ENCODE measurements at regions not wholly inside any gene's neighbourhood (a gene's known extent, or its start where the extent isn't known, plus 50 kb on each side); places are given as distances from the start of the nearest gene placed in this dataset.

DNA sequence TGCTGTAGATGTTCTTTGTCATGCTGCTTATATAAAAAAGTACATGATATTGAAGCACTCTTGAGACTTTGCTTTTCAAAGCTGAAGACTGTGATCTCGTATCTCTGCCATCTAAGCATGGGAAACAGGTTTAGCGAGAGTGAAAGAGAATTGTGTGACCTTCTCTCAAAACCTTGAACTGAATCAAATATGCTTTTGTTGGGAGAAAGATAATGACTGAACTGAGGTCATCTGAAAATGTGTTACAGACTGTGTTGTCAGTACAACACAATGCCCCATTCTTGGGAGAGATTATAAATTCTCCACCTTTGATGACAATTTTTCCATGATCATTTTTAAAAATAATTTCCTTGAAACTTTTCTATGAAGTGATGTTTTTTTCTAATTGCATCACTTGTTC is 272.1 kb upstream of the SEL1L start:
- H3K27me3 Mint-ChIP-seq (ENCODE audit: low read depth in 2 of 2), result no peaks in the 10 kb centered on the region
- H3K4me1 ChIP-seq (ENCODE audit: control insufficient read depth, insufficient read depth, low read length), result no peaks in the 10 kb centered on the region
- no peak overlapping the region for H3K4me3 ChIP-seq (ENCODE audit: low read length)
- H3K27ac Mint-ChIP-seq, result no peak overlapping the region
- no peaks in the 10 kb centered on the region for H3K4me1 Mint-ChIP-seq
- no peaks in the 10 kb centered on the region for H3K27me3 ChIP-seq (ENCODE audit: control insufficient read depth, insufficient read depth, low read length)
- no peaks in the 10 kb centered on the region for H3K36me3 ChIP-seq (ENCODE audit: control insufficient read depth, insufficient read depth, low read length)
- H3K36me3 Mint-ChIP-seq, result no peaks in the 10 kb centered on the region
- TF ChIP-seq, protein P1, sequence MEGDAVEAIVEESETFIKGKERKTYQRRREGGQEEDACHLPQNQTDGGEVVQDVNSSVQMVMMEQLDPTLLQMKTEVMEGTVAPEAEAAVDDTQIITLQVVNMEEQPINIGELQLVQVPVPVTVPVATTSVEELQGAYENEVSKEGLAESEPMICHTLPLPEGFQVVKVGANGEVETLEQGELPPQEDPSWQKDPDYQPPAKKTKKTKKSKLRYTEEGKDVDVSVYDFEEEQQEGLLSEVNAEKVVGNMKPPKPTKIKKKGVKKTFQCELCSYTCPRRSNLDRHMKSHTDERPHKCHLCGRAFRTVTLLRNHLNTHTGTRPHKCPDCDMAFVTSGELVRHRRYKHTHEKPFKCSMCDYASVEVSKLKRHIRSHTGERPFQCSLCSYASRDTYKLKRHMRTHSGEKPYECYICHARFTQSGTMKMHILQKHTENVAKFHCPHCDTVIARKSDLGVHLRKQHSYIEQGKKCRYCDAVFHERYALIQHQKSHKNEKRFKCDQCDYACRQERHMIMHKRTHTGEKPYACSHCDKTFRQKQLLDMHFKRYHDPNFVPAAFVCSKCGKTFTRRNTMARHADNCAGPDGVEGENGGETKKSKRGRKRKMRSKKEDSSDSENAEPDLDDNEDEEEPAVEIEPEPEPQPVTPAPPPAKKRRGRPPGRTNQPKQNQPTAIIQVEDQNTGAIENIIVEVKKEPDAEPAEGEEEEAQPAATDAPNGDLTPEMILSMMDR (IDR thresholded peaks at IDR 0.05), result no peak
- ATAC-seq, result no peak
- intact Hi-C loops (cut with micrococcal nuclease), result no loop called here
- no peak for DNase-seq
- H3K27ac ChIP-seq (ENCODE audit: low read length), result no peak overlapping the region
- WGBS (ENCODE audit: insufficient coverage), result 81% methylated on average over 2 of the region's 2 CpGs
- no peaks in the 10 kb centered on the region for H3K9me3 ChIP-seq (ENCODE audit: control insufficient read depth, insufficient read depth, low read length)
- no peak overlapping the region for H3K4me3 Mint-ChIP-seq
- peaks cover 11 to 16% of the 10 kb centered on the region in 2 donors for H3K9me3 Mint-ChIP-seq

DNA sequence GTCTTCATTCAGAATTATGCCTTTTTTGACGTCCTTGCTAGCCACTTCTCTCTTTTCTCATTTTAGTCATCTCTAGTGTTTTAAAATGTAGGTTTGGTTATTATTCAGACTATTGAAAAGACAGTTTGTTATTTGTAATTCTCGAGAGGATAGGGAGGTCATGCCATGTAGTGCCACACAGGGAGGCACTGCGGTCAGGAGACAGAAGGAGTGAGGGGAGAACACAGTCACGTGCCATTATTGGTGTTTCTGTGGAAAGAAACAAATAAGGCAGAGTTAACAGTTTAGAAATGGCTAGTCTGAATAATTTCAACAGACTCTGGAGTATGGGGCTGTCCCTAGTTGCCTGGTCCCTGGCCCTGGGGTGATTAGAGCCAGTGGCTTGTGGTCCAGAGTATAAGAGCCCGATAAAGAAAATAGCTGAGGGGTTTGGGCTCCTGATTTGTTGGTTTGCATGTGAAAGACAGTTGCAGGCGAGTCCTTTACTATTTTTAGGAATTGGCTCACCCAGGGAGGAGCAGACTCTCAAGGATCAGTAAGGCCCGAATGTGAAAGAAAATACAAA is 278.1 kb upstream of the SEL1L start:
- Mint-ChIP-seq H3K36me3 (no peaks in the 10 kb centered on the region), H3K4me3 (no peak overlapping the region), H3K27ac (no peak overlapping the region), H3K4me1 (no peaks in the 10 kb centered on the region), H3K27me3 (ENCODE audit: low read depth in 2 of 2) (no peaks in the 10 kb centered on the region), H3K9me3 (peaks cover 15 to 19% of the 10 kb centered on the region in 2 donors)
- TF ChIP-seq, protein P1 (IDR thresholded peaks at IDR 0.05), result no peak
- Histone ChIP-seq H3K9me3 (ENCODE audit: control insufficient read depth, insufficient read depth, low read length) (no peaks in the 10 kb centered on the region), H3K27ac (ENCODE audit: low read length) (no peak overlapping the region), H3K36me3 (ENCODE audit: control insufficient read depth, insufficient read depth, low read length) (no peaks in the 10 kb centered on the region), H3K27me3 (ENCODE audit: control insufficient read depth, insufficient read depth, low read length) (no peaks in the 10 kb centered on the region), H3K4me3 (ENCODE audit: low read length) (no peak overlapping the region), H3K4me1 (ENCODE audit: control insufficient read depth, insufficient read depth, low read length) (no peaks in the 10 kb centered on the region)
- intact Hi-C loops (cut with micrococcal nuclease), result no loop called here
- ATAC-seq, result no peak
- 73% methylated on average over 5 of the region's 7 CpGs for WGBS (ENCODE audit: insufficient coverage)
- DNase-seq, result no peak

DNA sequence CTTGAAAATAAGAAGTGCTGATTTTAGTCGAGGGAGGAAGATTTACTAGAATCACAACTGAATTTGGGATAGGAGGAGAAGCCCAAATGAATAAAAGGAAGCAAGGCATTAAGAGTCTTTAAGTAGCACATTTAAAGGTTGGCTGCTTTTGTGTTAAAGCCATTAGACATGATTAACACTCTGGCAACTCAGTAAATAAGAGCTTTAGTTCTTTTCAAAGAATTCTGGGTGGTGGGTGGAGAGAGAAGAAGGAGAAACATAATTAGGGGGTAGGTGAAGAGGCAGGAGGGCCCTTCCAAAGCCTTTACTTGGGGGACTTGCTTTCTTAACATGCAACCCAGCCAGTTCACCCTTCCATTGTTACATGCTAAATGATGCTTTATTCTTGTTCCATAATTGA is 284.6 kb upstream of the SEL1L start:
- TF ChIP-seq, protein P1 (IDR thresholded peaks at IDR 0.05), result no peak
- no peaks in the 10 kb centered on the region for H3K27me3 ChIP-seq (ENCODE audit: control insufficient read depth, insufficient read depth, low read length)
- Mint-ChIP-seq H3K9me3 (peaks cover 8 to 9% of the 10 kb centered on the region in 2 donors), H3K4me1 (no peaks in the 10 kb centered on the region), H3K36me3 (no peaks in the 10 kb centered on the region), H3K27ac (no peak overlapping the region), H3K4me3 (no peak overlapping the region), H3K27me3 (ENCODE audit: low read depth in 2 of 2) (no peaks in the 10 kb centered on the region)
- H3K4me3 ChIP-seq (ENCODE audit: low read length), result no peak overlapping the region
- no peak for DNase-seq
- H3K9me3 ChIP-seq (ENCODE audit: control insufficient read depth, insufficient read depth, low read length), result no peaks in the 10 kb centered on the region
- H3K4me1 ChIP-seq (ENCODE audit: control insufficient read depth, insufficient read depth, low read length), result no peaks in the 10 kb centered on the region
- H3K36me3 ChIP-seq (ENCODE audit: control insufficient read depth, insufficient read depth, low read length), result no peaks in the 10 kb centered on the region
- no peak for ATAC-seq
- intact Hi-C loops (cut with micrococcal nuclease), result no loop called here
- 69% methylated on average over 1 of the region's 1 CpG for WGBS (ENCODE audit: insufficient coverage)
- H3K27ac ChIP-seq (ENCODE audit: low read length), result no peak overlapping the region

DNA sequence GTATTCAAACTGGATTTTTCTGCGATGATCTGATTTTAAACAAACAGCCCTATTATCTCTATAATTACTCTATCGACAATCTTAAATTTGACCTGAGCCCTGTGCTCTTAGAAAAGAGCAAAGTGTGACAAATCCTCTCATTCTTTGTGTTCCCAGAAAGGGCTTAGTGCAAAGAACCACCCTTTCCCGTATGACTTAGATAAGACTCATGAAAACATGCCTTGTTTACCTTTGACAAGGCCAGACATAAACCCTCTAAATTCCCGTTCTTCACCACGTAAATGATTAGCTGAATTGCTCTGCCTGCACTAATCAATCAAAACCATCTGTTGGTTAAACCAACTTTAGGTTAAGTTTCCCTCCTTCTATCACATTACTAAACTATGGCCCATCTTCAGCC is 285.7 kb upstream of the SEL1L start:
- H3K36me3 Mint-ChIP-seq, result no peaks in the 10 kb centered on the region
- H3K4me3 ChIP-seq (ENCODE audit: low read length), result no peak overlapping the region
- H3K4me1 ChIP-seq (ENCODE audit: control insufficient read depth, insufficient read depth, low read length), result no peaks in the 10 kb centered on the region
- H3K36me3 ChIP-seq (ENCODE audit: control insufficient read depth, insufficient read depth, low read length), result no peaks in the 10 kb centered on the region
- H3K4me3 Mint-ChIP-seq, result no peak overlapping the region
- no peak overlapping the region for H3K27ac ChIP-seq (ENCODE audit: low read length)
- peaks cover 8 to 11% of the 10 kb centered on the region in 2 donors for H3K9me3 Mint-ChIP-seq
- no peaks in the 10 kb centered on the region for H3K9me3 ChIP-seq (ENCODE audit: control insufficient read depth, insufficient read depth, low read length)
- H3K4me1 Mint-ChIP-seq, result no peaks in the 10 kb centered on the region
- H3K27me3 Mint-ChIP-seq (ENCODE audit: low read depth in 2 of 2), result no peaks in the 10 kb centered on the region
- 73% methylated on average over 5 of the region's 5 CpGs for WGBS (ENCODE audit: insufficient coverage)
- H3K27ac Mint-ChIP-seq, result no peak overlapping the region
- no peak for ATAC-seq
- TF ChIP-seq, protein P1 (IDR thresholded peaks at IDR 0.05), result no peak
- no peak for DNase-seq
- intact Hi-C loops (cut with micrococcal nuclease), result no loop called here
- no peaks in the 10 kb centered on the region for H3K27me3 ChIP-seq (ENCODE audit: control insufficient read depth, insufficient read depth, low read length)

Data from natural killer cell (primary cell).